Panc1 (cell line): ENCODE measurements at regions not wholly inside any gene's neighbourhood (a gene's known extent, or its start where the extent isn't known, plus 50 kb on each side); places are given as distances from the start of the nearest gene placed in this dataset.

Source experiments
- ATAC-seq: fragments of 200-7000 bp; cut with Tn5 transposase; 2 replicates; pipeline ENCODE4 v1.9.1; 2020; ENCODE audit warnings: mild to moderate bottlenecking, moderate library complexity
- BruUV-seq: library from RNA; stranded (reverse); fragments of 400-500 nt; replicated peaks from 2 replicates; lab custom pipeline; 2021; lab: Mats Ljungman, UMichigan
- CTCF ChIA-PET: fragments of 300-600 bp; sonication (Branson Sonifier 250); formaldehyde crosslinking; loops from one replicate; lab custom pipeline; 2022; ENCODE audit warnings: antibody characterized with exemption; lab: Charles Lee
- POLR2A ChIA-PET: fragments of 300-600 bp; sonication (Branson Sonifier 250); formaldehyde crosslinking; loops from one replicate; lab custom pipeline; 2022; ENCODE audit warnings: antibody characterized with exemption; lab: Charles Lee
- DNase-seq: peaks from one replicate; pipeline ENCODE4 v3.0.0-alpha.2; 2010; ENCODE audit warnings: low read depth, low spot score
- H3K27ac ChIP-seq: 2 replicates; pipeline ENCODE4 v1.5.1; 2011; ENCODE audit warnings: mild to moderate bottlenecking, low read length, inconsistent platforms
- H3K27me3 ChIP-seq: fragments of 200-500 bp; sonication (Bioruptor generic); 2 replicates; pipeline ENCODE4 v1.6.0; 2014; ENCODE audit warnings: low read length, inconsistent platforms; ENCODE audit not compliant: control insufficient read depth, insufficient read depth
- H3K36me3 ChIP-seq: fragments of 200-500 bp; sonication (Bioruptor generic); 2 replicates; pipeline ENCODE4 v1.5.1; 2014; ENCODE audit warnings: inconsistent platforms, mild to moderate bottlenecking, low read length, moderate library complexity; ENCODE audit not compliant: control insufficient read depth, insufficient read depth
- H3K4me1 ChIP-seq: 2 replicates; pipeline ENCODE4 v1.5.1; 2011; ENCODE audit warnings: inconsistent platforms, mild to moderate bottlenecking, low read length, moderate library complexity; ENCODE audit not compliant: control insufficient read depth, insufficient read depth
- H3K4me3 ChIP-seq, 2 experiments: 2 replicates each; pipeline ENCODE4 v1.5.1; 2011 to 2012; ENCODE audit warnings: low read depth in 2 of 2, low read length in 2 of 2, mild to moderate bottlenecking in 2 of 2, inconsistent platforms in 1 of 2, moderate library complexity in 1 of 2
- H3K9me3 ChIP-seq: fragments of 200-500 bp; sonication (Bioruptor generic); 2 replicates; pipeline ENCODE4 v1.5.1; 2014; ENCODE audit warnings: low read depth, mild to moderate bottlenecking, inconsistent platforms, low read length, moderate library complexity; ENCODE audit not compliant: control insufficient read depth, insufficient read depth
- POLR2AphosphoS5 ChIP-seq: IDR thresholded peaks from 2 replicates; pipeline ENCODE4 v1.6.1; 2012; ENCODE audit warnings: mild to moderate bottlenecking, low read depth, low read length, moderate library complexity
- SIN3A ChIP-seq: IDR thresholded peaks from 2 replicates; pipeline ENCODE4 v1.6.1; 2012; ENCODE audit warnings: low read depth, mild to moderate bottlenecking, low read length, moderate library complexity, borderline replicate concordance; ENCODE audit not compliant: insufficient read depth
- TCF7L2 ChIP-seq: IDR thresholded peaks from 2 replicates; pipeline ENCODE4 v1.6.1; 2011; ENCODE audit warnings: mild to moderate bottlenecking, low read depth, low read length, inconsistent platforms
- in situ Hi-C: cut with HindIII; loops from 2 replicates; pipeline ENCODE4 v1.10.0; 2016; ENCODE audit warnings: low sequenced_read_pairs, low pct_unique_long_range_greater_than_20kb
- intact Hi-C: fragments of 100-400 bp; cut with micrococcal nuclease; formaldehyde crosslinking; loops from one replicate; pipeline ENCODE4 v1.10.0; 2022; ENCODE audit not compliant: unreplicated experiment
- TF ChIP-seq, protein P1 (sequence below): fragments of 450-650 bp; IDR thresholded peaks from 2 replicates; pipeline ENCODE4 v1.5.1; 2017; ENCODE audit warnings: mild to moderate bottlenecking
- TF ChIP-seq, protein P2 (sequence below), 2 experiments: IDR thresholded peaks; 2 replicates each; pipeline ENCODE4 v1.6.1; 2011 to 2012; ENCODE audit warnings: low read depth in 2 of 2, control low read depth in 1 of 2, low read length in 1 of 2, mild to moderate bottlenecking in 1 of 2, moderate library complexity in 1 of 2; ENCODE audit not compliant: insufficient read depth in 1 of 2

GRCh38 chr4:54553001-54553400 lies 104.8 kb upstream of the KIT start:
- TF ChIP-seq SIN3A (no peak), POLR2AphosphoS5 (no peak), TCF7L2 (no peak)
- POLR2A ChIA-PET: no interaction called here

GRCh38 chr4:54554339-54554990 lies 103.3 kb upstream of the KIT start:
- POLR2A ChIA-PET: no interaction called here
- in situ Hi-C loops (no loop called here), intact Hi-C loops (no loop called here)
- Histone ChIP-seq H3K27ac (no peak overlapping the region), H3K4me3 (no peak overlapping the region), H3K36me3 (no peaks in the 10 kb centered on the region), H3K27me3 (no peaks in the 10 kb centered on the region), H3K9me3 (no peaks in the 10 kb centered on the region), H3K4me1 (no peaks in the 10 kb centered on the region)
- TF ChIP-seq TCF7L2 (no peak), SIN3A (no peak), POLR2AphosphoS5 (no peak)
- TF ChIP-seq, protein P1, sequence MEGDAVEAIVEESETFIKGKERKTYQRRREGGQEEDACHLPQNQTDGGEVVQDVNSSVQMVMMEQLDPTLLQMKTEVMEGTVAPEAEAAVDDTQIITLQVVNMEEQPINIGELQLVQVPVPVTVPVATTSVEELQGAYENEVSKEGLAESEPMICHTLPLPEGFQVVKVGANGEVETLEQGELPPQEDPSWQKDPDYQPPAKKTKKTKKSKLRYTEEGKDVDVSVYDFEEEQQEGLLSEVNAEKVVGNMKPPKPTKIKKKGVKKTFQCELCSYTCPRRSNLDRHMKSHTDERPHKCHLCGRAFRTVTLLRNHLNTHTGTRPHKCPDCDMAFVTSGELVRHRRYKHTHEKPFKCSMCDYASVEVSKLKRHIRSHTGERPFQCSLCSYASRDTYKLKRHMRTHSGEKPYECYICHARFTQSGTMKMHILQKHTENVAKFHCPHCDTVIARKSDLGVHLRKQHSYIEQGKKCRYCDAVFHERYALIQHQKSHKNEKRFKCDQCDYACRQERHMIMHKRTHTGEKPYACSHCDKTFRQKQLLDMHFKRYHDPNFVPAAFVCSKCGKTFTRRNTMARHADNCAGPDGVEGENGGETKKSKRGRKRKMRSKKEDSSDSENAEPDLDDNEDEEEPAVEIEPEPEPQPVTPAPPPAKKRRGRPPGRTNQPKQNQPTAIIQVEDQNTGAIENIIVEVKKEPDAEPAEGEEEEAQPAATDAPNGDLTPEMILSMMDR: no peak
- TF ChIP-seq, protein P2, sequence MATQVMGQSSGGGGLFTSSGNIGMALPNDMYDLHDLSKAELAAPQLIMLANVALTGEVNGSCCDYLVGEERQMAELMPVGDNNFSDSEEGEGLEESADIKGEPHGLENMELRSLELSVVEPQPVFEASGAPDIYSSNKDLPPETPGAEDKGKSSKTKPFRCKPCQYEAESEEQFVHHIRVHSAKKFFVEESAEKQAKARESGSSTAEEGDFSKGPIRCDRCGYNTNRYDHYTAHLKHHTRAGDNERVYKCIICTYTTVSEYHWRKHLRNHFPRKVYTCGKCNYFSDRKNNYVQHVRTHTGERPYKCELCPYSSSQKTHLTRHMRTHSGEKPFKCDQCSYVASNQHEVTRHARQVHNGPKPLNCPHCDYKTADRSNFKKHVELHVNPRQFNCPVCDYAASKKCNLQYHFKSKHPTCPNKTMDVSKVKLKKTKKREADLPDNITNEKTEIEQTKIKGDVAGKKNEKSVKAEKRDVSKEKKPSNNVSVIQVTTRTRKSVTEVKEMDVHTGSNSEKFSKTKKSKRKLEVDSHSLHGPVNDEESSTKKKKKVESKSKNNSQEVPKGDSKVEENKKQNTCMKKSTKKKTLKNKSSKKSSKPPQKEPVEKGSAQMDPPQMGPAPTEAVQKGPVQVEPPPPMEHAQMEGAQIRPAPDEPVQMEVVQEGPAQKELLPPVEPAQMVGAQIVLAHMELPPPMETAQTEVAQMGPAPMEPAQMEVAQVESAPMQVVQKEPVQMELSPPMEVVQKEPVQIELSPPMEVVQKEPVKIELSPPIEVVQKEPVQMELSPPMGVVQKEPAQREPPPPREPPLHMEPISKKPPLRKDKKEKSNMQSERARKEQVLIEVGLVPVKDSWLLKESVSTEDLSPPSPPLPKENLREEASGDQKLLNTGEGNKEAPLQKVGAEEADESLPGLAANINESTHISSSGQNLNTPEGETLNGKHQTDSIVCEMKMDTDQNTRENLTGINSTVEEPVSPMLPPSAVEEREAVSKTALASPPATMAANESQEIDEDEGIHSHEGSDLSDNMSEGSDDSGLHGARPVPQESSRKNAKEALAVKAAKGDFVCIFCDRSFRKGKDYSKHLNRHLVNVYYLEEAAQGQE (IDR thresholded peaks at IDR 0.05; ENCODE audit: insufficient read depth in 1 of 2, low read depth in 2 of 2, low read length in 1 of 2): no peak
- DNase-seq (no peak), ATAC-seq (no peak)
- no TSS peak for BruUV-seq
- CTCF ChIA-PET: no interaction called here

More at GRCh38 chr4:54553001-54553400, 104.8 kb upstream of the KIT start:
- CTCF ChIA-PET: no interaction called here
- Histone ChIP-seq H3K4me1 (no peaks in the 10 kb centered on the region), H3K9me3 (no peaks in the 10 kb centered on the region), H3K27ac (no peak overlapping the region), H3K4me3 (no peak overlapping the region), H3K27me3 (no peaks in the 10 kb centered on the region), H3K36me3 (no peaks in the 10 kb centered on the region)
- ATAC-seq: no peak
- intact Hi-C loops: no loop called here
- no peak for DNase-seq
- no TSS peak for BruUV-seq
- in situ Hi-C loops: no loop called here

DNA sequence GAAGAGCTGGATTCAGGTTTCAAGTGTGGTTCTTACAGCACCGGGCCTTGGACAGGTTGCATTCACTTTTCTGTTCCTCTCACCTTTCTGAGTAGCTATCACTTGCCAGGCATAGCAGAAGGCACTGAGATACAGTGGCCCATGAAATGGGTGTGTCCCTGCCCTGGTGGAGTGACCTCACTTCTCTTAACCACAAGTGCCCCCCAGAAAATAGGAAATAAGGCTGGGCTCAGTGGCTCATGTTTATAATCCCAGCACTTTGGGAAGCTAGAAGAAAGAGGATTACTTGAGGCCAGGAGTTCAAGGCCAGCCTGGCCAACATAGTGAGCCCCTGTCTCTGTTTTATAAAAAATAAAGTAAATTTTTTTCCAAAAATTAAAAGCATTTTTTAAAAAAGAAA lies 101.7 kb upstream of the KIT start:
- CTCF ChIA-PET: no interaction called here
- H3K4me1 ChIP-seq: no peaks in the 10 kb centered on the region
- no peaks in the 10 kb centered on the region for H3K27me3 ChIP-seq
- no peaks in the 10 kb centered on the region for H3K9me3 ChIP-seq
- POLR2A ChIA-PET: interaction anchor here (0.6 kb wide), 1 partner anchor 159 kb away, joined by 8 read pairs; no protein-coding TSS in a partner anchor
- DNase-seq (no peak), ATAC-seq (no peak)
- no TSS peak for BruUV-seq
- intact Hi-C loops (no loop called here), in situ Hi-C loops (no loop called here)
- no peak overlapping the region for H3K4me3 ChIP-seq
- TF ChIP-seq POLR2AphosphoS5 (no peak), TCF7L2 (no peak), SIN3A (no peak)
- TF ChIP-seq, protein P2 (IDR thresholded peaks at IDR 0.05; ENCODE audit: insufficient read depth in 1 of 2, low read depth in 2 of 2, low read length in 1 of 2): no peak
- TF ChIP-seq, protein P1: no peak
- H3K27ac ChIP-seq: no peak overlapping the region
- H3K36me3 ChIP-seq: no peaks in the 10 kb centered on the region
